Skin of body (tissue), 1 donor: ENCODE measurements at regions not wholly inside any gene's neighbourhood (a gene's known extent, or its start where the extent isn't known, plus 50 kb on each side); places are given as distances from the start of the nearest gene placed in this dataset.
A peak's percentile ranks its signal among the peaks of the same experiment; 100 is the strongest.

Experiments
- DNase-seq: peaks from one replicate; lab custom pipeline; 2025; lab: John Stamatoyannopoulos, UW

DNA sequence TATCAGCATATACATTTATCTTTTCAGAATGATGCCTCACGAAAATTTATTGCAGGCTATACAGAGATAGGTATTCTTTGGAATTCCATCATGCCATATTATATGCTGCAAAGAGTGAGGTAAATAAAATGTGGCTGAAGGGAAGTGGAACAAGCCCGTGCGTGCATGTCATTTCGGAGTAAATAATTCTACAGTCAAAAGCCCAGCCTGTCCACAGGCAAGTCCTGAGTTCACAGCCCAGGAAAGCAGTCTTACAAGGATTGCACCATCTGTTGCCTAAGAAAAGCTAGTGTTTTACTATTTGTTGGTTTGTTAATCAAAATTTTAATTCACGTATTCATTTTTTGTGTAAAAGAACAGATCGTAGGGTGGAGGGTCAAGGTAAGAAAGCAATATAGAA is 292.4 kb upstream of the AKR1E2 start:
- no peak for DNase-seq

DNA sequence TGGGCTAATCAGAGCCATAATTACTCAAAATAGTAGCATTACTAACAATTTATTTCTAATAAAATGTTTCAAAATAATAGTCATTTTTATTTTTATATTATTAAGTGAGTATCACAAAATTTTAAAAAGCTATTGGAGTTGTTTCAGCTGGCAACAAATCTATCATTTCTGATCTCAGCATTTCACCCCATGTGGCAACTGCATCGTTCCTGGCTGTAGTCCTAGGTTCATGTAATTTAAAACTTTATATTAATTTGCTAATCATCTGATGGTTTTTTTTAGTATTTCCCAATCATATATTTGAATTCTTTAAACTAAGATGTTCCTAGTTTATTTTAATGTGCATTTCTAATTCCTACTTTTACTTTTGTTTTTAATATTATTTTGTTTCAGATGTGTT is 293.0 kb upstream of the AKR1E2 start:
- DNase-seq = no peak

DNA sequence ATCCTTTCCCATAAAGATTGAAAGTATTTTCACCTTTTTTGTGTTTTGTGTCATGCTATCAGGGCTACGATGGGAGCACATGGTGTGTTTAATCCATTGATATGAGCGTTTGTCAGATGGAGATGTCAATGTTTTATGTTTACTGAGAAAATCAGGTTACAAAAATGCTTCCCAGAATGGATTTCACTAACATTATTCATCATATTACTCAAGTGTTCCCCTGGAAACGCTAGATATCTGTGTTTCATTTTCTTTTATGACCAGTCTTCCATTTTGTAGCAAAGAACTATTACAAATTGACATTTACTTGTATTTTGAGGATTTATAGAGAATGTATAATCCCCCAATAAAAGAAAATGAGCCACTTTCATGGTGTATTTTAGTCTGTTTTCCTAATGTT is 293.5 kb upstream of the AKR1E2 start:
- peak; percentile 84 for DNase-seq

DNA sequence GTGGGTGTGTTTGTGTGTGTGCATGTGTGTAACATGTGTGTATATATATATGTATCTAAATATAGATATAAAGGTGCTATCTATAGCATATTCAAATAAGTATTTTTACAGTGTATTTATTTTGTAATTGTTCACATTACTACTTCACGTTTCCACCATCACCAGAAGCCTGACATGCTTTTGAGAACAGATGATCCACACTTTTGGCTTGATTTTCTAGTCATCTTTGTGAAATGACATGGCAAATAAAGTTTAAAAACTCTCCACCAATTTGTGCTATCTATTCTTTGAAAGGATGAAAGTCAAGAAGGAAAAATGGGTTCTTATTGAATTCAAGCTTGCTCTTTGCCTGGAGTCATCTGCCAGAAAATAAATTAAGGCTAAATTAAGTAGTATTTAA is 294.0 kb upstream of the AKR1E2 start:
- DNase-seq = no peak

DNA sequence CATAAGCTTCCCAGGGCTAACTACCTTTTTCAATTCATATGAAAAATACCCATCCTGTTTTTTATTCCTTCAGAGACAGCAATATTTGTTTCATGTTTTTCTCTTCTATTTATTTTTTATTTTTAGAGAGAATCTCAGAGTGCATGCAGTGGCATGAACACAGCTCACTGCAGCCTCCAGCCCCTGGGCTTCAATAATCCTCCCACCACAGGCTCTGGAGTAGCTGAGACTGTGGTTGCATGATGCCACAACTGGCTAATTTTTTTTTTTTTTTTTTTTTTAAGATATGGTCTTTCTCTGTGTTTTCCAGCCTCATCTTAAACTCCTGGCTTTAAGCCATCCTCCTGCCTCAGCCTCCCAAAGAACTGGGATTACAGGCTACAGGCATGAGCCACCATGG is 296.7 kb upstream of the AKR1E2 start:
- DNase-seq = no peak

DNA sequence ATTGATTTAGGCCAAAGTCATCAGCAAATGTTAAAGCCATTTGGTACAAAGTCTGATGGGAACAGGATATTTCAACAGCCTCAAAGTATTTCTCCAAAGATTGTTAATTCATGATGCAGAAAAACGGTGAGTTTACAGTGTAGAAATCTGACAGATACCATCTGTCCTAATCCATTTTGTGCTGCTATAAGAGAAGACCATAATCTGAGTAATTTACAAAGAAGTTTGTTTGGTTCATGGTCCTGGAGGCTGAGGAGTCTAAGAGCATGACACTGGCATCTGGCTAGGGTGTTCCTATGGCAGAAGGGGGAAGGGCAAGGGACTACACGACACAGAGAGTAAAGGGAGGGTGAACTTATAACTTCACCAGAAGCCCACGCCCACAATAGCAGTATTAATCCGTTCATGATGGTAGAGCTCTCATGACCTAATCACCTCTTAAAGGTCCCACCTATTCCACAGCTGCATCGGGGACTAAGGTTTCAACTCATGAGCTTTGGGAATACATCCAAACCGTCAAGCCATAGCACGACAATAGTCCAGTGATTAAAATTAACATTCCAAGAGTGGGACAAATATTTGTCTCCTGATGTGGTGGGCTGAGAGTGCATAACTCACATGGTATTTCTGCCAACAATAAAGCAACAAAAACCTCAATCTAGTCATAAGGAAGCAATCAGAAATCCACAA is 298.6 kb upstream of the AKR1E2 start:
- peak; percentile 28 for DNase-seq

DNA sequence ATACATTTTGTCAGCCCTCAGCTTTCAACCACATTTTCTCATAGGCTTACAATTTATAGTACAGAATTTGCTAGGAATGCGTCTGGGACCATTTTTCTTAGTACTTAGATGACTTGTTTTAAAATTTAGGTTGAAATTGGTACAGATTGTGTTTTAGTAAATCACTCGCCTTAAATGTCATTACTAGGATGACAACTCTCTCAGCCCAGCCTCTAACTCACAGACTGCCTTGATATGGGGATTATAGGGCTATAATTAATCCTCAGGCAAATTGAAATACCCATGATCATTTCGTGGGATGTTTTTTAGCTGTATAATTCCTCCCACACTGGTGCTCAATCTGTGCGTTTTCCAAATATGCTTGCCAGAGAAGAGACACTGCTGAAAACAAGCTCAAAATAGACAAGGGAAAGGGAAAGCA is 299.7 kb upstream of the AKR1E2 start:
- DNase-seq = peak; percentile 56

DNA sequence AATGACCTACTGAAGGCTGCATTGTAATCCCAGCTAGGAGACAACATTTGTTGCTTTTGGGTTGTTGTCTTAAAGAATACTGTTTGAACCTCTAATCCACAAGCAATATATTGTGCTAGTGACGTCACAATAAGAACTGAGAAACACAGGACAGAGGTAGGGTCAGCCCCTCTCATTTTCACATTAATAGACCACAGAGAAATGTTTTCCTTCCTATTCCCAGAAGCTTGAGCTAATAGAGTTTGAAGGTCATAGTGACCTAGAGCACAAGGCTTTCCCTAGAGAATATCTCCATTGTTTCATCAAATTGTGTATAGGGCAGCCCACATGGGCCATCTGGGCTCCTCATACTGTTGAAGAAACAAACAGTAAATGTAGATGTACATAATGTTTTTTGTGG is 300.9 kb upstream of the AKR1E2 start:
- DNase-seq = no peak

DNA sequence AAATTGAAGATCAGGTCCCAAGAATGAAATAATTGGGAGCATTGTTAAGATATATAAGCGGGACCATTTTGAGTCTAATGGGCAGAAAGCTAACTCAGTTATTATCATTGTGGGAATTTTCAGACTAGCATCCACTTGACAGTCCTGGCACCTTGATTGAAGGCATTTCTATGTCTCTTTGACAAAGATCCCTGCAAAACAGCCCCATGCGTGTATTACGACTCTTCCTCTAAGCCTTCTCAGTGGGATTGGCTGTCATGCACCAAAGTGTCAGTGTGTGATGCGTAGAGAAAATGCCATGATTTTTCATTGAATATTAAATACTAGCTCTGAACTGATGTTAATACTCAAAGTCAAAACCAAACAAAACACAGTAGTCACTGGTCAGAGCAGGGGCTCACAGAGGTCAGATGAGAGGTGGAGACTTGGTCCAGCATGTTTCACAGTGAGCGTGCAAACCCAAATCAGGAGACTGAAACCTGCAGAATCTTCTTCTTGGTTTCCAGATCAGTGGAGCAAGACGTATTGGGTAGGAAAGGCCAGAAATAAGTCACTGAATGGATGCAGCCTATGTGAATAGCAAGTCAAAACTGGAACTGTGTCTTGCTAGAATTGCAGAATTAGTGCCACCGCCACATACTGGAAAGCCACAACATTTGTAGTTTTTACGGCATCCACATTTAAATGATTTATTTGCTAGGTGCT is 303.6 kb upstream of the AKR1E2 start:
- DNase-seq = no peak

DNA sequence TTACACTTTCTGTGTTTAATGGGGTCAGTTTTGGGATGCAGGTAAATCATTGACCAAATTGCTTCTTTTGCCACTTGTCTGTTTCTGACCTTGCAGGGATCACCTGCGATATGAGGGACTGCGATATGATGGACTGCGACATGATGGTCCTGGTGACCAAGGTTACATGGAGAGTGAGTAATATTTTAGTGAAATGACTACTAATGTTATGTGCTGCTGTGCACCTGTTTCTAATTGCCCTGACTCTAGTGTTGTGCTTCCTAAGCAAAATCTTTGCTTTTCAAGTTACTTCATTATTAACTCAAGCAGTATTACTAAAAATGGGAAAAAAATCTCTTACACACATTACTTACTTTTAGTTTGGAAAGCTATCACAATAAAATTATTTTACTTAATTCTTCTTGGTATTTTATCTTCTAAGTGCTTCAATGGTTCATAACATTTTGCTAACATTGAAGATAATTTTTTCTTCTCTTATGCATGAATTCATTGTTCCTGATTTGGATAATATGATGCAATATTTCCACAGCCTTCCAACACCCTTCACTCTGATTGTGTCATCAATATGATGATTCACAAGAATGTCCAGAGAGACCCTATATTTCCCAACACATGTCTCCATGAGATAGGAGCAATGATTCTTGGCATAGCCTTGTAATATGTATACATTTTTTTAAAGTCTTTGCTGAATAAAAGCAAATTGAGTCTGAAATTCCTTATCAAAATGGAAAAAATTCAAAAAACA is 306.2 kb upstream of the AKR1E2 start:
- peak; percentile 31 for DNase-seq

DNA sequence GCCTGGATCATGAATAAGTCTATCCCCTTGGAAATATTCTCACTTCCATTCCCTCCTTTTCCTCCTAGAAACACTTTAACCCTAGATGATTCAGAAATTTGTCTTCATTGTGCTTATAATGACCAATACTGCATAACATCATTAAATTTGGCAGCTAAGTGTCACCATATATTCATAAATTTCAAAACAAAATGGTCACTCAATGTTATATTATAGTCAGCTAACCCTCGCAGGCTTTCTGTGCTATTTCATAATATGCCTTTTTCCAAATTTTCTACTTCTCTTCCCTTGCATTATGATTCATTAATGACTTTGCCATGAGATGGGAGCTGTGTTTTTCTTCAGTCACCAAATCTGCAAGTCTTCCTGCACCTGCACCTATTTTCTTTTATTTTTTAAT is 308.3 kb upstream of the AKR1E2 start:
- DNase-seq = no peak

DNA sequence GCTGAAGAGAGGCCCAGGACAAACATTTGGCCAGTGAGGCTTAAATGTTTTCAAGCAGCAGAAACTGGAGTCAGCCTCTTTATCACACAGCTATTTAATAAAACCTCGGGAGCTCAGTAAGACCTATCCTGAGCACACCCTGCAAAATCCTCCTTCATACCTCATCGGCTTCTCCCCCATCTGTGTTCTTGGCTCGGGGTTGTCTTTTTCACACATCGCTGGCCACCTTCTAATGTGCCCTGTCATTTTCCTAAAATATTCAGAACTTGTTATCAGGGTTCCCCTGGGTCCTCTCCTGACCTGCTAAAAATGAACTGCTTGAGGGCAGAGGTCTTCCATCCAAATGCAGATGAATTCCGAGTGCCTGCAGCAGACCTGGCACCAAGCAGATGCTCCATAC is 310.3 kb upstream of the AKR1E2 start:
- no peak for DNase-seq

DNA sequence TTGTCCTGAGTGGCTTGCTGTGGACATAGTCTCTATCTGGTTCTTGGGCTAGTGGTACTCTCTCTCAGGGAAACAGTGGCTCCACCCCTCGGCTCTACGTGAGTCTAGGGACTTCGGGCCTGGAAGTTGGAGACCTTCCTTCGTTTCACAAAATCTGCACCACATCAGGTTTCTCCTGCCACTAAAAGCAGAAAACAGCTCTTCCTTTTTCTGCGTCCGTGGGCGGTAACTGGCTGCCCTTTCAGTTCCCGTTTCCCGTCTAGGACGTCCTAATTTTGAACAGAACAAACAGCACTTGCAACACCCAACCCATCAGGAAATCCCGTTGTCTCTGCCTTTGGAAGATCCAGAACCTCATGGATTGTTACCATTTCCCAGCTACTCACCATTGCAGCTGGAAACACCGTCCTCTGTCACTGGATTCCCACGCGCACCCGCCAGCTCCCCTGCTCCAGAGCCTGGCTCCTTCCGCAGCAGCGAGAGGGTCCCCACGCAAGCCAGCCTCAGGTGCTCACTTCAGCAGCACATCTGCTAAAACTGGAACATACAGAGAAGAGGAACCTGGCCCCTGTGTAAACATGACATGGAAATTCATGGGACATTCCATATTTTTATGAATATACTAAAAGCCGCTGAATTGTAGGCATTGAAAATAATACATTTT is 311.4 kb upstream of the AKR1E2 start:
- no peak for DNase-seq

DNA sequence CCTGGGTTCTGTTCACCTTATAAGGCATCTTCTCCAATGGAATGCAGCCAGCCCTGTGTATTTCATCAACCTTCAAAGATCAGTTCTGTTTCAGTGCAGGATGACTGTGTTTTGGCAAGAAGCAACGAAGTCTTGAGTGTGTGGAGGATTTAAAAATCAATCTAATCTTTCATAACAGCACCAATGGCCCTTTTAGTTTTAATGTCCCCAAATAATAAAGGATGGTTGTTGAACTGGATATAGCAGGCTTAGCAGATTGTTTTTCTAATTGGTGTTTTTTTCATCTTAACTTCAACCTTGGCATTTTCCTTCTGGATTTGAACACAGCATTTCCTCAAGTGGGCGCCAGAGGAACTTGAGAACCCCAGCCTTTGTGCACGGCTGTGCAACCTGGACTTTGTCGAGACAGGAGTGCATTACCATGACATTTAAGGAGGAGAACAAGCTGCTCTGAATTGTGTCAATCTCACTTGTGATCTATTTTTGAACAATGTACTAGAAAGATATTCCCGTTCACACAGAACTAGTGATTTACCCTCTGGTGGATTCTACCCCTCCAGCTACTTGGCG is 313.3 kb upstream of the AKR1E2 start:
- DNase-seq = peak; percentile 75

DNA sequence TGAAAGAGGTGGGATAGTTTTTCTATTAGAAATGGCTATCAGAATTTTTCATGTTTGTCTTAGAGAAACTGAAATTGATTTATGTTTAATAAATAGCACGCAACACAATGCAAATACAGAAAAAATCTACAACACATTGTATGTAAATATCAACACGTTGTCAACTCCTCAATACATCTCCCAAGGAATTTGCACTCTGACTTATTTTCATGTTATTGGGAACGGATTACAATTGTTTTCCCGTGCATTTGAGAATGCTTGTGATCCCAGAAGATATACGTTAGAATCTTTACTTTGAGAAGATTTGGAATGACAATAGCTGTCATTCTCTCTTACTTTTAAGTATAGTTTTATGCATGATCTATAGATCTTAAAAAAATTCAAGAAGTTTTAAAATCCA is 313.8 kb upstream of the AKR1E2 start:
- DNase-seq = peak; percentile 72

DNA sequence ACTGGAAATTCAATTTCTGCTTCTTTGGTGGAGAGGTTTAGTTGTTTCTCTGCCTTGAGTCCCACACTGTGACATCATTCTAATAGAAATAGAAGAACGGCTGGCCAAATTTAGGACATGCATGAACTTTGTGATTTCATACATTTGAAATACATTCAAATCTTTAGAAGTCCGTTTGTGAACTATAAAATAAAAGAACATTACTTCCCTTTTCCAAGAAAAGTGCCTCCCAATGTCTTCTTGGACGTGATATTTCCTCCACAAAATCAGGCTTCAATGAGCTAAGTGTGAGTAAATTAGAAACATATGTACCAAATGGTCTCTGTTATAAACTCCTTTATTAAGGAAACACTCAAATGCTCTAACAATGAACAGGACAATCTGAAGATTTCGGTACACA is 314.5 kb upstream of the AKR1E2 start:
- peak; percentile 94 for DNase-seq

DNA sequence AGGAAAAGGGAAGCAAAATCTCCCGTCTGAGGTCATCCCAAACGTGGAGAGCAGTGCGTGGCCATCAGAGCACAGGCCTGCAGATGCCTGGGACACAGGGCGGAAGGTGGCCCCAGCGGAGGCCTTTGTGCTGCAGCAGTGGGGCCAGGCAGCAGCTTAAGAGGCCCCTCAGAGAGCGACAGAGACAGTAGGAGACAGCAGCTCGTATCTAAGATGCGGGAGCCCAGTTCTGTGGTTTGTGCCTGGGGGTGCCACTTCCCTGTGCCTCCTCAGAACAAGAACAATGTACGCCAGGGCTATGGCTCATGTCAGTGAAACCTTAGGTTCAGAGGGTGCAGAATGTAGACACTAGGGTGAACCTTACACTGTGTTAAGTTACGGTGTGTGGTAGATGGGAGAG is 316.6 kb upstream of the AKR1E2 start:
- no peak for DNase-seq

DNA sequence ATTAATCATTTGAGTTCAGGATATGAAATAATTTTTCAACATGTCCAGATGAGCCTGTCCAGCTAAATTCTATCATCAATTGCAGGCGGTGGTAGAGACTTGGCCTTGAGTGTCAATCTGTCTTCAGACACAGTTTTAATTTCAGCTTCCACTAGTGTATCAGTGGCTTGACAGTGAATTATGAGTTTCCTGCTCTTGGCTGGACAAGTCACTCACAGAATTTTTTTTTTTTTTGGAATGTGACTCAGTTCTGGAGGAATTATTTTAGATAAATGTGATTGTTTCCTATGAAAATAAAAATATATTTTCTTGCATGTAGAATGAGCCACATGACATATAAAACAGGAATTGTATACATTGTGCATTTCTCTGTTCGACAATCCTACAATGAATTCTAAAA is 319.9 kb upstream of the AKR1E2 start:
- DNase-seq = no peak

DNA sequence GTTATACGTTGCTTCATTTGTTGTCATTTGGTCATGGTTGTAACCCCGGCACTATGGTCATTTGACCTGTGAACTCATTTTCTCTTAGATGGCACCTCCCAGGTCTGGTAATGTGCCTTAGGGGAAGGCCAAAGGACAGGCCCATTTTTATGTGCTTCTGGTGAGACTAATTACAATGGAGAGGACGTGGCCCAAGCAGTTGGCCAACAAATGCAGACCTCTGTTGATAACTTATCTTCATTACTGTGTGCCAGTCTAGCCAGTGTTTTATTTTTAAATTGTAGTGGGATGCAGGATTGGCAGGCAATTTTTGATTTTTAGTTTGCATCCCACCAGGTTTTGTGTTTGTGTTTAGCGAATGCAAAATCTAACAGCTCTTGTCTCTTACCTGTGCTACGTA is 321.5 kb upstream of the AKR1E2 start:
- DNase-seq = no peak

DNA sequence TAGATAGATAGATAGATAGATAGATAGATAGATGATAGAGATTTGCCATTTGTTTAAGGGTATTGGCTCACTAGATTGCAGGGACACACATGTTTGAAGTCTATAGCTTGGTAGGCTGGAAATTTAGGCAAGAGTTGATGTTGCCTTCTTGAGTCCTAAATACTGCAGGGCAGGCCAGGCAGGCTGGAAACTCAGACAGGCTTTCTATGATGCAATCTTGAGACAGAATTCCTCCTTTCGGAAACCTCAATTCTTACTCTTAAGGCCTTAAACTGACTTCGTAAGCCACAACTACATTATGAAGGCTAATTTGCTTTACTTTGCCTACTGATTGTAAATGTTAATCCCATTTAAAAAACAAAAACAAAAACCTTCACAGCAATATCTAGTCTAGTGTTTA is 322.9 kb upstream of the AKR1E2 start:
- DNase-seq = no peak

DNA sequence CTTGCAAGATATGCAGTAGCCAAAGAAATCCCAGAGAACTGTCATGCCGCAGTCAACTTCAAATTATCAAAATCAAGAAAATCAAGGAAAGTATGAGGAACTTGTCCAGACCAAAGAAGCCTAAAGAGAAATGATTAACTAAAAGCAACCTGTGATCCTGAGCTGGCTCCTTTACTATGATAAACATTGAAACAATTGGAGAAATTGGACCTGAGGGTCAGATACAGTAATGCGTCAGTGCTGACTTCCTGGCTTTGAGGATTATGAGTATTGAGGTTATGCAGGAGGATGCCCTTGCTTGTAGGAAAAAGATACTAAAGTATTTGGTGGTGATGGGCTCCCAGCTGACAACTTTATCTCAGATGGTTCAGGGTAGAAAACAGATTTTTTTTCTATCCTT is 324.7 kb upstream of the AKR1E2 start:
- DNase-seq = no peak

DNA sequence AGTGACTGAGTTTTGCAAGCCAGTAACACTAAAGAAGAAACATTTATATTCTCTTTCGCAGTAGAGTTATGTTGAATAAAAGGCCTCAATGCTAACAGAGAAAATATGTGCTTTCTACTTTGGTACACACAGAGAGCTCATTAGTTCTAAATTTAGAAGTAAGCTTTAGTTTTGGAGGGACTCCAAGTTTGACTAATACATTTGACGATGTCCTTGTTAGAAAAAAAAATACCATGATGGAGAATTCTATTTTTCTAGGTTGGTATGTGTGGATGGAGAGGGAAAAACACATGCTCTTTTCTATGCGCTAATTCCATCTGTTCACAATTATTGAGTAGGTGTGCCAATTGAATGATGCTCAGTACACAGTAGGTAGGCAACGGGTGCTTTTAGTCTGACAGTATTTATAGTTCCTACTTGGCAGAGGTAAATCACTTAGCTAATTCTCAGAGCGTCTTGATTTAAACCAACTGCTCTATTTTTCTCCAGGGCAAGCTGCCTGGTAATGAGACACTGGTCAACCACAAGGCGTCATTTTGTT is 327.2 kb upstream of the AKR1E2 start:
- DNase-seq = peak; percentile 93
